CD4-positive, alpha-beta T cell (primary cell): ENCODE measurements at regions not wholly inside any gene's neighbourhood (a gene's known extent, or its start where the extent isn't known, plus 50 kb on each side); places are given as distances from the start of the nearest gene placed in this dataset.
"Not testable (repeated sequence)": the region's sequence is repeated elsewhere in the genome, so short reads cannot be mapped to it uniquely, and the experiment has no call there.

Experiments
- ATAC-seq: fragments of 200-7000 bp; cut with Tn5 transposase; one replicate; pipeline ENCODE4 v1.10.0; 2022; ENCODE audit warnings: mild to moderate bottlenecking; ENCODE audit not compliant: poor library complexity
- CTCF ChIA-PET: fragments of 350-600 bp; sonication (Branson Sonifier 250); formaldehyde crosslinking; loops from one replicate; lab custom pipeline; 2021; ENCODE audit warnings: antibody characterized with exemption, inconsistent platforms; lab: Charles Lee
- POLR2A ChIA-PET: fragments of 350-600 bp; sonication (Branson Sonifier 250); formaldehyde crosslinking; loops from one replicate; lab custom pipeline; 2021; ENCODE audit warnings: antibody characterized with exemption, inconsistent platforms; lab: Charles Lee
- DNase-seq, 14 experiments: peaks; one replicate each; pipeline ENCODE4 v3.0.0-alpha.2; 2013 to 2020; ENCODE audit warnings: mixed read lengths in 2 of 14
- H3K27ac ChIP-seq, 2 donors: one replicate each; pipeline versions ENCODE4 v1.5.1 to v1.7.0; 2013; ENCODE audit warnings: low read length in 2 of 2, low read depth in 1 of 2, mild to moderate bottlenecking in 1 of 2
- H3K27me3 ChIP-seq, 2 experiments: 1 replicate in 1 of 2; 2 replicates in 1 of 2; pipeline versions ENCODE4 v1.6.1 to v1.7.0; 2013; ENCODE audit warnings: low read length in 2 of 2, control low read depth in 1 of 2, mild to moderate bottlenecking in 1 of 2, moderate library complexity in 1 of 2; ENCODE audit not compliant: insufficient read depth in 2 of 2, control insufficient read depth in 1 of 2
- H3K36me3 ChIP-seq: one replicate; pipeline ENCODE4 v1.6.1; 2013; ENCODE audit warnings: low read length, control low read depth; ENCODE audit not compliant: insufficient read depth
- H3K4me1 ChIP-seq: one replicate; pipeline ENCODE4 v1.6.1; 2013; ENCODE audit warnings: low read length, control low read depth; ENCODE audit not compliant: insufficient read depth
- H3K4me3 ChIP-seq: one replicate; pipeline ENCODE4 v1.5.1; 2013; ENCODE audit warnings: mild to moderate bottlenecking, low read length, moderate library complexity
- H3K9me3 ChIP-seq, 2 experiments: 1 replicate in 1 of 2; 2 replicates in 1 of 2; pipeline versions ENCODE4 v1.6.1 to v1.7.0; 2013; ENCODE audit warnings: low read length in 2 of 2, mild to moderate bottlenecking in 2 of 2, control low read depth in 1 of 2, moderate library complexity in 1 of 2; ENCODE audit not compliant: control insufficient read depth in 1 of 2, insufficient read depth in 1 of 2
- H3K27ac Mint-ChIP-seq: one replicate; pipeline ENCODE4 v1.8.0; 2020; ENCODE audit warnings: mixed read lengths
- H3K27me3 Mint-ChIP-seq: one replicate; pipeline ENCODE4 v1.8.0; 2021; ENCODE audit warnings: mixed read lengths
- H3K36me3 Mint-ChIP-seq: one replicate; pipeline ENCODE4 v1.8.0; 2021; ENCODE audit warnings: low read depth, mixed read lengths
- H3K4me1 Mint-ChIP-seq: one replicate; pipeline ENCODE4 v1.8.0; 2021; ENCODE audit warnings: low read depth, mixed read lengths
- H3K4me3 Mint-ChIP-seq: one replicate; pipeline ENCODE4 v1.8.0; 2020; ENCODE audit warnings: mild to moderate bottlenecking, mixed read lengths
- H3K9me3 Mint-ChIP-seq: one replicate; pipeline ENCODE4 v1.8.0; 2020; ENCODE audit warnings: mixed read lengths
- CTCF ChIP-seq: fragments of 200-600 bp; IDR thresholded peaks from one replicate; pipeline ENCODE4 v1.8.0; 2022; ENCODE audit warnings: antibody characterized with exemption, mild to moderate bottlenecking
- intact Hi-C, 2 experiments: fragments of 100-400 bp; cut with DNase I in 1 of 2; cut with micrococcal nuclease in 1 of 2; formaldehyde crosslinking; loops; one replicate each; pipeline versions ENCODE4 v1.15.1 to v1.9.0; 2023 to 2025; cut with DNase I, micrococcal nuclease

GRCh38 chr20:47978428-47979120 lies 193.3 kb upstream of the SULF2 start:
- H3K27me3 Mint-ChIP-seq = peaks cover 27% of the 10 kb centered on the region
- intact Hi-C loops, ATAC-seq, H3K9me3 Mint-ChIP-seq, H3K27ac ChIP-seq, H3K36me3 Mint-ChIP-seq, H3K4me1 Mint-ChIP-seq, H3K4me3 ChIP-seq, H3K27ac Mint-ChIP-seq, H3K9me3 ChIP-seq, H3K36me3 ChIP-seq, CTCF ChIA-PET, POLR2A ChIA-PET, DNase-seq, H3K4me1 ChIP-seq, H3K27me3 ChIP-seq, H3K4me3 Mint-ChIP-seq: not testable (repeated sequence)

- H3K36me3 ChIP-seq, ATAC-seq, H3K9me3 Mint-ChIP-seq, H3K4me3 Mint-ChIP-seq, H3K27ac ChIP-seq, H3K9me3 ChIP-seq, H3K4me1 ChIP-seq, CTCF ChIA-PET, H3K4me3 ChIP-seq, intact Hi-C loops, DNase-seq, H3K27ac Mint-ChIP-seq, H3K27me3 ChIP-seq, H3K36me3 Mint-ChIP-seq, H3K4me1 Mint-ChIP-seq, POLR2A ChIA-PET: not testable (repeated sequence)
- H3K27me3 Mint-ChIP-seq = peaks cover 30% of the 10 kb centered on the region
Measured at GRCh38 chr20:47977789-47978252, 192.5 kb upstream of the SULF2 start.

- H3K27ac Mint-ChIP-seq, H3K36me3 Mint-ChIP-seq, H3K36me3 ChIP-seq, ATAC-seq, H3K4me1 ChIP-seq, DNase-seq, H3K4me1 Mint-ChIP-seq, H3K27ac ChIP-seq, POLR2A ChIA-PET, intact Hi-C loops, H3K4me3 ChIP-seq, CTCF ChIA-PET, H3K4me3 Mint-ChIP-seq, H3K9me3 ChIP-seq, H3K27me3 ChIP-seq, H3K9me3 Mint-ChIP-seq: not testable (repeated sequence)
- peaks cover 27% of the 10 kb centered on the region for H3K27me3 Mint-ChIP-seq
Measured at GRCh38 chr20:47977017-47977788, 191.9 kb upstream of the SULF2 start.

GRCh38 chr20:47974234-47974878 lies 189.1 kb upstream of the SULF2 start:
- peaks cover 5% of the 10 kb centered on the region for H3K4me1 ChIP-seq
- Mint-ChIP-seq H3K27me3 (peaks cover 44% of the 10 kb centered on the region), H3K36me3 (no peaks in the 10 kb centered on the region), H3K27ac (no peak overlapping the region), H3K9me3 (no peaks in the 10 kb centered on the region), H3K4me3 (no peak overlapping the region), H3K4me1 (peaks cover 9% of the 10 kb centered on the region)
- intact Hi-C loops = no loop called here
- H3K9me3 ChIP-seq = peaks cover 0 to 3% of the 10 kb centered on the region in 2 experiments
- H3K27ac ChIP-seq = no peak overlapping the region
- ATAC-seq (no peak), DNase-seq (no peak)
- H3K36me3 ChIP-seq = no peaks in the 10 kb centered on the region
- ChIA-PET CTCF (no interaction called here), POLR2A (no interaction called here)
- no peak for TF ChIP-seq CTCF
- H3K27me3 ChIP-seq = peaks cover 0 to 8% of the 10 kb centered on the region in 2 experiments
- H3K4me3 ChIP-seq = no peak overlapping the region
